SK-N-SH (cell line): ENCODE measurements at regions not wholly inside any gene's neighbourhood (a gene's known extent, or its start where the extent isn't known, plus 50 kb on each side); places are given as distances from the start of the nearest gene placed in this dataset.

Source experiments
- CTCF ChIP-seq: fragments of 200-600 bp; sonication (generic); IDR thresholded peaks from 2 replicates; pipeline ENCODE4 v1.6.1; 2017; ENCODE audit warnings: antibody characterized with exemption, mild to moderate bottlenecking, moderate library complexity
- RXRA ChIP-seq: IDR thresholded peaks from 2 replicates; pipeline ENCODE4 v1.4.0; 2012; ENCODE audit warnings: low read depth, mild to moderate bottlenecking, borderline replicate concordance

- TF ChIP-seq CTCF (no peak), RXRA (no peak)
Measured at GRCh38 chr20:52004715-52005114, 186.9 kb downstream of the ZFP64 start.
